ENCODE measurements at regions not wholly inside any gene's neighbourhood (a gene's known extent, or its start where the extent isn't known, plus 50 kb on each side); places are given as distances from the start of the nearest gene placed in this dataset.

- Histone ChIP-seq H3K27me3 (ENCODE audit: low read depth) (no peaks in the 10 kb centered on the region), H3K4me3 (no peak overlapping the region), H3K9me3 (replicated peaks) (no peaks in the 10 kb centered on the region), H3K36me3 (no peaks in the 10 kb centered on the region), H3K4me1 (no peaks in the 10 kb centered on the region), H3K27ac (replicated peaks) (no peak overlapping the region)
- no peak for TF ChIP-seq CTCF (IDR thresholded peaks at IDR 0.05; ENCODE audit: borderline replicate concordance)
- intact Hi-C loops (cut with micrococcal nuclease) = no loop called here
- DNase-seq = no peak
Measured at GRCh38 chr3:166291186-166291955, 454.1 kb upstream of the BCHE start.

- no peak for DNase-seq
- no peak overlapping the region for H3K27ac ChIP-seq (replicated peaks)
- H3K4me3 ChIP-seq = no peak overlapping the region
- no peaks in the 10 kb centered on the region for H3K27me3 ChIP-seq (ENCODE audit: low read depth)
- TF ChIP-seq CTCF (IDR thresholded peaks at IDR 0.05; ENCODE audit: borderline replicate concordance) = no peak
- H3K36me3 ChIP-seq = no peaks in the 10 kb centered on the region
- intact Hi-C loops (cut with micrococcal nuclease) = no loop called here
- H3K4me1 ChIP-seq = no peaks in the 10 kb centered on the region
- H3K9me3 ChIP-seq (replicated peaks) = no peaks in the 10 kb centered on the region
Measured at GRCh38 chr3:166285001-166285400, 447.8 kb upstream of the BCHE start.

GRCh38 chr3:166283840-166284239 is 446.6 kb upstream of the BCHE start:
- intact Hi-C loops (cut with micrococcal nuclease) = no loop called here
- Histone ChIP-seq H3K4me3 (no peak overlapping the region), H3K27ac (replicated peaks) (no peak overlapping the region), H3K9me3 (replicated peaks) (peaks cover under 1% of the 10 kb centered on the region), H3K27me3 (ENCODE audit: low read depth) (no peaks in the 10 kb centered on the region), H3K36me3 (no peaks in the 10 kb centered on the region), H3K4me1 (no peaks in the 10 kb centered on the region)
- TF ChIP-seq CTCF (IDR thresholded peaks at IDR 0.05; ENCODE audit: borderline replicate concordance) = no peak
- no peak for DNase-seq

- Histone ChIP-seq H3K4me3 (no peak overlapping the region), H3K36me3 (no peaks in the 10 kb centered on the region), H3K9me3 (replicated peaks) (peaks cover 3% of the 10 kb centered on the region), H3K27ac (replicated peaks) (no peak overlapping the region), H3K27me3 (ENCODE audit: low read depth) (no peaks in the 10 kb centered on the region), H3K4me1 (no peaks in the 10 kb centered on the region)
- intact Hi-C loops (cut with micrococcal nuclease) = no loop called here
- DNase-seq = no peak
- no peak for TF ChIP-seq CTCF (IDR thresholded peaks at IDR 0.05; ENCODE audit: borderline replicate concordance)
Measured at GRCh38 chr3:166282931-166283330, 445.7 kb upstream of the BCHE start.

- no peaks in the 10 kb centered on the region for H3K27me3 ChIP-seq (ENCODE audit: low read depth)
- intact Hi-C loops (cut with micrococcal nuclease) = no loop called here
Measured at GRCh38 chr3:166279636-166280035, 442.4 kb upstream of the BCHE start.

More at GRCh38 chr3:166279636-166280035, 442.4 kb upstream of the BCHE start:
- Histone ChIP-seq H3K27ac (replicated peaks) (no peak overlapping the region), H3K4me1 (no peaks in the 10 kb centered on the region), H3K9me3 (replicated peaks) (peaks cover 3% of the 10 kb centered on the region), H3K36me3 (no peaks in the 10 kb centered on the region), H3K4me3 (no peak overlapping the region)
- no peak for DNase-seq
- no peak for TF ChIP-seq CTCF (IDR thresholded peaks at IDR 0.05; ENCODE audit: borderline replicate concordance)

All from left ventricle myocardium inferior (tissue), 1 donor.